NCI-H510A (cell line): ENCODE measurements at regions not wholly inside any gene's neighbourhood (a gene's known extent, or its start where the extent isn't known, plus 50 kb on each side); places are given as distances from the start of the nearest gene placed in this dataset.
"Not testable (repeated sequence)": the region's sequence is repeated elsewhere in the genome, so short reads cannot be mapped to it uniquely, and the experiment has no call there.

Source experiments
- DNase-seq: peaks from one replicate; lab custom pipeline; 2025; lab: John Stamatoyannopoulos, UW

DNA sequence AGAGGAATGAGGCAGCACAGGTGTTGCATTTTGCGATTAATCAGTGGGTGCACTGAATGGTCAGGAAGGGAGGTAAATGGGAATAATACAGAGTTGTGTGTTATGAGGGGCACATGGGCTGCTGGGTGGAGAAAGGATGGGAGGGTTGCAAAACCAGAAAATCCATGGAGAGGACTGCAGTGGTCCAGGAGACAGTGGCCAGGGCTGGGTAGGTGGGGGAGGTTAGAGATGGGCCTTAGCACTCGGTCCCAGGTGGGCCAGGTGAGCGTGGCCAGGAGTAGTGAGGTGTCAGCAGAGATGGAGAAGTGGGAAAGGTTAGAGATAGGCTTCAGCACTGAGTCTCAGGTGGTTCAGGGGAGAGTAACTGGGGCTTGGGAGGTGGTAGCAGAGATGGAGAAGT, 399.1 kb upstream of the LARGE1 start:
- DNase-seq: no peak

DNA sequence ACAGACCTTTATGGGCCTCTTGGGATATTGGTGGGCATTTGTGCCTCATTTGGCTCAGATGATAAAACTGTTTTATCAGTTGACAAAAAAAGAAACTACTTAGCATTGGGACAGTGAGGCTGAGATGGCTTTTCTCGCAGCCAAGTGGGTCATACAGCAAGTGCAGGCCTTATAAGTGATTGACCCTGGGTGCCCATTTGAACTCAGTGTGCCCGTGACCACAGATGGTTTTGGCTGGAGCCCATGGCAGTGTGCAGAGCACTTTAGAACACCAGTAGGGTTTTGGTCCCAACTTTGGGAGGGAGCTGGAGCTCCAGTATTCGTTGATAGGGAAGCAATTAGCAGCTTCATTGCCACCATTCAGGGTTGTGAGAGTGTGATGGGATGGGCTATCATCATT, 404.5 kb upstream of the LARGE1 start:
- DNase-seq: no peak

DNA sequence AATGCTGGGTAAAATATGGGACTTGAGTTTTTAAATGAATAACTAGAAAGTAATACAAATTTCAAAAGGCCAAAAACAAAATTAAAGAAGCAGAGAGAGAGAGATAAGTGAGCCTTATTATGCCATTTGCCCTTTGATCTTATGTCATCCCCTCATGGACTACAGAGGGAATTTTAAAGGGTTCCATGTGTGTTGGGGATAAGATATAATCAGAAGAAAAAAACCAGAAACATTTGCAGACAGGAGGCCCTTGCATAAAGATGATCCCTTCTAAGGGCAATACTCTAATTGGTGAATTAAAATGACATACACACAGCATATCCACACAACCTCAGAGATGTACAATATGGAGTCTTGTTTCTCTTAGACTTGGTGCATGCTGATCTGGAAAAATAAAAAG, 406.6 kb upstream of the LARGE1 start:
- no peak for DNase-seq

DNA sequence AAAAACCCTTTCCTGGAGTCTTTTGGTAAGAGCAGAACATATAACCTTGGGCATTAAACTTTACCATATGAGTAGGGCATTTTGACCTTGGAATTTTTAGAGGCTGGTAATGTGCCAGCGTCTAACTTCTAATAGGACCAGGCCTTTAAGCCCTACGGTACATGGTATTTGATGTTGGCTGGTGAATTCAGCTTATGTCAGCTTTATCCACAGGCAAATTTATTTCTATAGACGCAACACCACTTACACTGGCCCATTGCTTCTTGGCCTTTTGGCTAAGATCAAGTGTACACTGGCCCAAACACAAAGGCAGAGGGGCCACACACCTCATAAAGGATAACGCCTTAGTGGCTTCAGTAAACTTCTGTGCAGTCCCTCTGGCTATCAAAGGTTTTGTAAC, 410.2 kb upstream of the LARGE1 start:
- no peak for DNase-seq

DNA sequence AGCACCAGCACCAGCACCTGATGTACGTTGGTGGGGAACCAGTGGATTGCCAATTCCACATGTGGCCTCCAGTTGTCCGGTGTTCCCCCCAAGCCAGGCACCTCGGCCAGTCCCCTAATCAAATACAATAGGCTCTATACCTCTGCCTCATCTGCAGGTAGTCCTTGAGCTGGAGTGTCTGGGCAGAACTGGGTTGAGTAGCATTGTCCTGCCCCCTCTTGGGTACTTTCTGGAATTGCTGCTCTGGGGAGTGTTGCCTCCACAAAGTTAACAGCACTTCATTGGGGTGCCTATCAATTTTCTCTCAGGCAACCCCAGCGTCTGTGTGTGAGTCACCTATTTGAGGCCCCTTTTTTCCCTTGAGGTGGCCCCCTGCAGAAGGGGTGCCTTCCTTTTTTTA, 413.0 kb upstream of the LARGE1 start:
- no peak for DNase-seq

DNA sequence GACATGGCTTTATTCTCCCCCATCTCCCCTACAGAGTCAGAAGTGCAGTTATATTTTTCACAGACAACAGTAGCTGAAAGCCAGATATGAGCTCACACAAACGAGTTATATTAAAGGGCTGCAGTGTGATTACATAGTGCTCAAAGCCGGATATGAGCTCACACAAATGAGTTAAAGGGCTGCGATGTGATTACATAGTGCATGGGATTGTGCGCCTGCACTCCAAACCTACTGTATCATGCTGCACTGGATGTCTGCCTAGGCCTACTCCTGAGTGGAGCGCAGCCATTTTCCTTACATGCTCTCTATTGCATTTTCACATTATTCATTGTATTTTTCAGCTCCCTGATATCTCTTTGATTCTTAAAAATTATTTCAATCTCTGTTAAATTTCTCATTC, 414.6 kb upstream of the LARGE1 start:
- no peak for DNase-seq

DNA sequence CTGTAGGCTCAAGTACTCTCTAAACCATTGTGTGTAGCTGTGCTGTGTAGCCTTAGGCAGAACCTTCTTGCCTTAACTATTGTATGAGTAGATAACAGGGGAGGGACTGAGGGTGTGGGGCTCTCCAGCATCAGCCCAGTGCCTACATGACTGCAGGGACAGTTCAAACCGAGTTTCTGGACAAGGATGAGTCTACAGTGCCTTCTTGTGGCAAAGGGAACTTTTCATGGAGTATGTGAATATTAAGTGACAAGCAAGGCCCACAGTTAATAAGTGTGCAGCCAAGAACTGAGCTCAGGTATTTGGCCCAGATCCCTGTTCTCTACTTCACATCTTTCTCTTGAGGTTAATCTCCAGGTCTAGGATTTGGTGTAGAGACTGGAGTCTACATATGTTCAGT, 424.4 kb upstream of the LARGE1 start:
- no peak for DNase-seq

DNA sequence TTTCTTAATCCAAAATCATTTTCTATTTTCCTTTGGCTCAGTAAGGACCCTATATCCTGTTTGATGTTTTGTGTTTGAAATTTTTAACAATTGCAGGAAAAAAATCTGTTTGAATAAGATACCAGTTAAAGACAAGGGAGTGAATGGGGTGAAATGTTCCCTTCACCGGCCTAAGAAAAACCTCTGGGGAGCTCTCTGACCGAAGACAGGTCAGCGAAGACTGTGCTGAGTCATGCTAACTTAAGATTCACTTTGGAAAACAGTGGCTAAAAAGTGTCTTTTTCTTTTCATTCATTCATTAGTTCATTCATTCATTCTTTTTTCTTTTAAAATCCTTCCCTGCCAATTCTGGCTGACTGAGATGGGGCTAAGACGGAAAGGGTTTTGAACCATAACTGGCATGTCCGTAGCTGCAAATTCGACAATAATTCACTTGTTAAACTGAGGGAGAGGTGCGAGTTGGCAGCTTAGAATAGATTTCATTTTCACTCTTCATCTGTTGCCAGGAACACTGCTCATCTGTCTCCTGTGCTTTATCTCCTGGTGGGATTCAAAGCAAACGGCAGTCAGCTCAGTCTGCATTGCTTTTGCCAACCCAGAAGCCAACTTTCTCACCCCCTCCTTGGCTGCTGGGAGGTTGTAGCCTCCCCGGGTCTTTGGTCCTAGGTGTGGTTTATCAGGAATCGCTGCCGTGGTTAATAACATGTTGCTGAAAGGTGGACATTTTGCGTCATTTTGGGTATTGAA, 434.0 kb upstream of the LARGE1 start:
- no peak for DNase-seq

DNA sequence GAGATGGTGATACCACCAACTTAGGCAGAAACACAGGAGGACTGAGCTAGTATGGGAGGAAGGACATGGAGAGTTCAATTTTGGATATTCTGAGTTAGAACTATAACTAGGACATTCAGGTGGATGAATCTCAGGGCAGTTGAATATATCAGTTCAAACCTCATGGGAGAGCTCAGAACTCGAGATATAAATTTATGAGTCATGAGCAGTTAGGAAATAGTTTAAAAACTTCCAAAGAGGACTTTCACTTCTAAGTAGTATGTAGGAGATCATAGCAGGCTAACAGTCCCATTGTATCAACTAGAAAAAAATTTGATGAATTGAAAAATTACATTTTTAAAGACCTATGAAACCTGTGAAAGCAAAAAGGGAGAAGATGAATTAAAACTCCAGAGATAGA, 436.2 kb upstream of the LARGE1 start:
- no peak for DNase-seq

DNA sequence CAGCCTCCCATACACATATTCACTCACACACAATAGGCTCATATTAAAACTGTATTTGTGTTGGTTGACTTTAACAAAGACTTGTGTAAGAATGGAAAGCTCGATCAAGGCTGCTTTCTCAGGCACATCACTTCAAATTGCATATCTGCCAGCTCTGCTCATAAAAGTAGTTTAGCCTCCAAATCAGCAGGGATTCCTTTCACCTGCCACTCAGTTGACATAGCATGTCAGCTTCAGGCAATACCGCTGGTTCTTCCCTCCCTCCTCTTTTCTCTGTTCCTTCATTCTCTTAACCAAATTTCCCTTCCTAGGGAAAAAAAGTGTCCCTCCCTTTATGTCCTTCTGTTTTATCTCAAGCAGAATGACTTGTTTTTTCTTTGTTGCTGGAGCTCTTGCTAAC, 450.4 kb upstream of the LARGE1 start:
- DNase-seq: no peak

DNA sequence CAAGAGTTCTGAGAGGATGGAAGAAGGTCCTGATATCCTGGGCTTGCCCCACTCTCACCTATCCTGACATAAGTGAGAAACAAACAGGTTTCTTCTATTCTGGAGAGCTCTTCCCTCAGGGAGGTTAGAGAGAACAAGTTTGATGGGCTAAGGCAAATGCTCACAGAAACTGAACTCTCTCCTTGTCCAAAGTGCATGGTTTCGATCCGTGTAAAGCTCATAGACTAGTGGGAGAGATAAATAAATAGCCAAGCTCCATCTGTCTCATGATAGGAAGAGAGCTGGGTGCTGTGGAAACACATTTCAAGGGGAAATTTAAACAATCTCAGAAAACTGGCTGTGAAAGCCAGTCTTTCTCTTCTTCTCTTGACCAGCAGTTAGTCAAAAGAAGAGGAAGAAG, 459.5 kb upstream of the LARGE1 start:
- no peak for DNase-seq

DNA sequence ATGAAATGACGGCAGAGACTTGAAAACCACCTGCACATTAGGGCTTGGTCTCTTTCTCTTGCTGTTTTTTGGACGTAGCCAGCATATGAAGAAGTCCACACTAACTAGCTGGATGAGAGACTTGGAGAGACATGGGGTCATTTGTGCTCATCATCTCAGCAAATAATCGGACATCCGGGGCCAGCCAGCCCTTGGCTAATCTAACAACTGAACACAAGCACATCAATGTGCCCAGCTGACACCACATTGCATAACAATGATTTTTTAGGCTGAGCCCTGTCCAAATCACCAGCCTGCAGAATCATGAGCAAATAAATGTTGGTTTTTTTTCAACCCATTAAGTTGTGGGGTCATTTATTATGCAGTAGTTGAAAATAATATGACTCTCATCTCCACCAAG, 460.3 kb upstream of the LARGE1 start:
- DNase-seq: no peak

DNA sequence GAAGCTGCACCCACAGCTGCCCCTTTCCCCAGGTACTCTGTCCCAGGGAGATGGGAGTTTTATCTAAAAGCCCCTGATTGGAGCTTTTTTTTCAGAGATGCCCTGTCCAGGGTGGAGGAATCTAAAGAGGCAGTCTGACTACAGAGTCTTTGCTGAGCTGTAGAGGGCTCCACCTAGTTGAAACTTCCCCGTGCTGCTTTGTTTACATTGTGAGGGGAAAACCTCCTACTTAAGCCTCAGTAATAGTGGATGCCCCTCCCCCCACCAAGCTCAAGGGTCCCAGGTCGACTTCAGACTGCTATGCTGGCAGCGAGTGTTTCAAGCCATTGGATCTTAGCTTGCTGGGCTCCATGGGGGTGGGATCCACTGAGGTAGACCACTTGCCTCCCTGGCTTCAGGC, 470.1 kb upstream of the LARGE1 start:
- DNase-seq: no peak

DNA sequence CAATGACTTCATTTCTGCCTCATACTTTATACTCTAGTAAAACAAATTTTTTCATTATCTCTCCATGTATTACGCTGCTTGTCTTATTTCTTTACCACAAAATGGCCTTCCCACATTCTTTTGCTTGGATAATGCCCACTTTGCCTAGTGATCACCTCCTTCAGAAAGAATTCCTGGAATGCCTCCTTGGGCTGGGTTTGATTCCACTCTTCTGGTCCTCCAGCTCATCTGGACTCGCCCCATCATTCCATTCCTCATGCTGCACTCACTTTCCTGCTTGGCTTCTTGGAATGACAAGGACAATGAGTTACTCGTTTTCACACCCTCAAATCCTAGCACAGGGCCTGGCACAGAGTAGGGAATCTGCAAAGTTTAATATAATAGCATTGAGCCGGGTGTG, 475.1 kb upstream of the LARGE1 start:
- DNase-seq: no peak

DNA sequence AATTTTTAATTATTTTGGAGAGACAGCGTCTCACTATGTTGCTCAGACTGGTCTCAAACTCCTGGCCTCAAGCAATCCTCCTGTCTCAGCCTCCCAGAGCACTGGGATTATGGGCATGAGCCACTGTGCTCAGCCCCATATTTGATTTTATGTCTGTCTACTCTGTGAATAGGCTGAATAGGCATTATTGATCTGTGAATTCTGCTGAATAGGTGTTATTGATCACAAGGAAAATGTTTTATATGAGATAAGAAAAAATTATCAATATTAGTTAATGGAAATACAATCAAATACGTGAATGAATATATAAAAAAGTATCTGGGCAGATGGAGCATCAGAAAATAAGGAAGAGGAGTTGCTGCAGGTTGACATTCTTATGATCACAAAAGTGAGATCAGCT, 483.4 kb upstream of the LARGE1 start:
- DNase-seq: no peak

DNA sequence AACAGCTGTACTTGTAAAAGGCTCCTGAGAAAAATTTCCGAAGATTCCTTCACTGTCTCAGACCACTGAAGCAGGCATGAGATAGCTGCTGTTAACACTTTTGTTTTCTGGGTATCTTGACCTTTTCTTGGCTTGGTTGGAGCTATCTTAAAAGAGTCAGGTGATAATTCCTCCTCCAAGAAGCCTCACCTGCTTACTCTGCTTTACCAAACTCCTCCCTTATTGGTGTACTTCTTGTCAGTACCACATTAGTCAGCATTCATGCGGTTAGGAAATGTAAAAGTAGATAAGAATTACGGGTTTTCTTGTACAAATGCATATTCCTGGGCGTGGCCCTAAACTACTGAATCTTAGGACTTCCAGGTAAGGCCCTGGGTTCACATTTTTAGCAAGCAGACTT, 489.8 kb upstream of the LARGE1 start:
- no peak for DNase-seq

DNA sequence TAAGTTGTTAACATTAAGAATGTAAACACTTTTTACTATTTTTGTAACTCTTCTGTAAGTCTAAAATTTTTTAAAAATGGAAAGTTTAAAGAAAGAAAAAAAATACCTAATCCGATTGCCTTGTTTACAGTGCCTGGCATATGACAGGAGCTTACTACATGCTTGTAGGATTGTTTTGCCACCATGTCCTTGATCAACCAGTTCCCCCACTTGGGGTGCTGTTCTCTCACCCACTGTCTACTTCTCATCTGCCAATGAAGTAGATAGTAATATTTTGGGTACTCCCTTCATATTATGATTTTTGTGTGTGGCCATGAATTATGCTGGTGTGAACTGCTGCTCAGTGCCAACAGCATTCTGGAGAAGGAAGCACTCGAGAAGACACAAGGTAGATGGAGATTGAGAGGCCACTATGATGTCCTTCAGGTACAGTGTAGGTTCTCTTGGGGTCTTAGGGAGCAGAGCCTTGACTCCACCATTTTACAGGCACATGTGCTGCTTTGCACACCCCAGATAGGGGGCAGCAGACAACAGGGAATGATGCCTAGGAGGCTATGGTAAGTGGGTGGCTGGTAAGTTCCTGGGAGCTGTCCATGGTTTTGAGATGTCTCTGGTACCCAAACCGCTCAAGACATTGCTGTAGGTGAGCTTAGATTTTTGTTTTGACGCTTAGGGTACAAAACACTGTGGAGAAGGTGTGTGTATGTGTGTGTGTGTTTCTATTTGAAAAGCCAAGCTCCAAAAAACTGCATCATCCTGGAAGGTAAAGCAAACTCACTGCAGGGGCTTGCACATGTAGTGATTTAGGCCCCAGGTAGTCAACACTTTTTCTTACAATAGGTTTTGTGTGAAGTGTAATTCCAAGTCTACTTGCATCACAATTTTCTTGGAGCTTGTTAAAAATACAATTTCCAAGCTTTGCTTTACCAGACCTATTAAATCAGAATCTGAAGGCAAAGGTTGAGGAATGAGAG, 494.5 kb upstream of the LARGE1 start:
- no peak for DNase-seq

DNA sequence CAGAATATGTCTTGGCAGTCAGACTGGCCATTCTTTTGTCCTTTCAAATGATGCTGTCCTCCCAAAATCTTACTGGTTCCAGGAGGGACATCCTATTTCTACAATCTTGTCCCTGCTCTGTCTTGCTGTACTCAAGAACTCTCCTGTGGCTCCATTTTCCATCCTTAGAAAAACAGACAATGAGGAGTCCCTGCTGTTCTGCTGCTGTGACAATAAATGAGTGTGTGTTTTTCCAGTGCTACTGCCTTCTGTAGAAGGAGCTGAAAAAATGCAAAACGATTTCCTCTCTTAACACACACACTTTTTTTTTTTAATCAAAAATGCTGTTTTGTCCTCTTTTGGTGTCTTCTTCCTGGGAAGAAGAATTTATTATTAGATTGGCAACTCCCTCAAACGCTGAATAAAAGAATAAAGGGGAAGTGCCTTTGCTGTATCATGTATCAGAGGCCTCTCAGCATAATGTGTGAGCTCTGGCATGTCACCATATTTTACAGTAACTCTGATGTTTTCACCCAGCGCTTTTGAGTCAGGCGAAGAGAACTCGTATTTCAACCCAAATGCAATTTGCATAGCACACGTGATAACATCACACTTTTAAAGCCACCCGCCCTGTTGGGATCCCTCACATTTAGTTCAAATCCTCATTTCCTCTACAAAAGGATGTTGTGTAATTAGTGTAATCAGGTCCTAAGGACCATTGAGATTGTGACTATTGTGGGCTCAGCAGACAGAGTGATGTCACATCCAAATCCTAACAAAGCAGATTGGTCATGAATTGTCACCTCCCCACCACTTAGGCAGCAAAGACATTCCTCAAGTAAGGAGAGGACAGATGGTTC, 496.0 kb upstream of the LARGE1 start:
- no peak for DNase-seq

DNA sequence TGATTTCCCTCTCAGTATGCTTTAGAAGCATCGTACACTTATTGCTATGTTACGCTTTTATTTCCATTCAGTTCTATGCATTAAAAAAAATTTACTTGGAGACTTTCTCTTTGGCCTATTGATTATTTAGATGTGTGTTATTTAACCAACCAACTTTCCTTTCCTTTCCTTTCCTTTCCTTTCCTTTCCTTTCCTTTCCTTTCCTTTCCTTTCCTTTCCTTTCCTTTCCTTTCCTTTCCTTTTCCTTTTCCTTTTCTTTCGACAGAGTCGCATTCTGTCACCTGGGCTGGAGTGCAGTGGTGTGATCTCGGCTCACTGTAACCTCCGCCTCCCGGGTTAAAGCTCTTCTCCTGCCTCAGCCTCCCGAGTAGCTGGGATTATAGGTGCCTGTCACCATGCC, 502.7 kb upstream of the LARGE1 start:
- DNase-seq: not testable (repeated sequence)

DNA sequence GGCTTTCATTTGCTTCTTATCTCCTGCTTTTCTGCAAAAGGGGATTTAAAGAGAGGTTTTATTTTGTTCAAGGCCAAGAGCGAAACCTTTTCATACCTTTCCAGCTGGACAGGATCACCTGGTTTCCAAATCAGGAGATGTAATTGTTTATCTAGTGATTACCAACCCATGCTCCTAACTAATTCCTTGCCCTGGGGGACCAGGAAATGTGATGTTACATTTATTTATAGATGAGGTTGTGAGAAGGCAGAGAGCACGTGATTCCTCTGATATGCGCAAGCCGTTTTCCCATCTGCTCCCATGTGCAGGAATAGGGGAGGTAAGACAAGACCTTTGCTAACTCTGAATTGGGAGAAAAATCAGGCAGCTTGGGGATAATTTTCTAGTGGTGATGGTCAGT, 507.2 kb upstream of the LARGE1 start:
- no peak for DNase-seq

DNA sequence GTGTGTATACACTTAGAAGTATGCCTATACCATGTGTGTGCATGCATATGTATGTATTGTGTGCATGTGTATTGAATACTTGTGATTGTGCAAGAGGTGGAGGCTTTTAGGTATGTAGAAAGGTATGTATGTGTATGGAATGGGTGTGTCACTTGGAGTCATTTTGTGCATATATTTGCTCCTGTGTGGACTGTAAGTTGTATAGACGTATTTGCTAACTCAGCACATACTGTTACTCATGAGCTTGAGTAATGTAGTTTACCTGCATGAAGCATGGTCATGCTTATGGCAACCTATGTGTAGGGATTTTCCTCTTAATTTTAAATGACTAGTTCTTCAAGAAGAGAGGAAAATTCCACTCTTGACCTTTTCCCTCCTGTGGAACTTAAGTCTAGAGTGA, 507.6 kb upstream of the LARGE1 start:
- DNase-seq: no peak

DNA sequence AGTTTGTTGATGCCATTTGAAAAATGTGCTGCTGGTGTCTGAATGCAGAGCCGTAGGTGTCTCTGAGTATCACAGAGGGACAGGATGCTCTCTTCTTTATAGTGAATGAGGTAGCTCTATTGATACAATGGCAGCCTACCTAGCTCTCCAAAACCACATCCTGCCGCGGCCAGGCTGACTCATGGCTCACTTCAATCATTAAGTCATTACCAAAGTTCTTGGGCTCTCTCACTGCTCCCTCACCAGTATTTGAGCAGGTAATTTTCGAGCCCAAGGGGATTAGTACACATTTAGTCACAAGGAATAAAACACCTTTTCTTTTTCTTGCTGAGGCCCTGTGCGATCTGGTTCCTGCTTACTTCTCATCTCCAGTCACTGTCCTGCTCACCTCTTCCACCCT, 509.0 kb upstream of the LARGE1 start:
- no peak for DNase-seq

DNA sequence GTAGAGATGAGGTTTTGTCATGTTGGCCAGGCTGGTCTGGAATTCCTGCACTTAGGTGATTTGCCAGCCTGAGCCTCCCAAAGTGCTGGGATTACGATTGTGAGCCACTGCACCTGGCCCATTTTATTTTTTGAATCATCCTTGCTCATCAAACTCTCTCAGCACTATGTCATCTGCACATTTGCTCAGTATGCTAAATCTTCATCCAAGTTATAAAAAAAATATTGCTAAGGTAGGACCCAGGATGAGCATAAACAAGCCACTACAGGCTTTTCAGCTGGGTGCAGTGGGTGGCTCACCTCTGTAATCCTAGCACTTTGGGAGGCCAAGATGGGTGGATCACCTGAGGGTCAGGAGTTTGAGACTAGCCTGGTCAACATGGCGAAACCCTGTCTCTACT, 510.1 kb upstream of the LARGE1 start:
- no peak for DNase-seq
